ENCODE measurements at regions not wholly inside any gene's neighbourhood (a gene's known extent, or its start where the extent isn't known, plus 50 kb on each side); places are given as distances from the start of the nearest gene placed in this dataset.

- DNase-seq: no peak
These were observed 55.2 kb upstream of the TRIB2 start for GRCh38 chr2:12661489-12661888.

- DNase-seq: no peak
These were observed 53.3 kb upstream of the TRIB2 start for GRCh38 chr2:12663306-12664037.

DNA sequence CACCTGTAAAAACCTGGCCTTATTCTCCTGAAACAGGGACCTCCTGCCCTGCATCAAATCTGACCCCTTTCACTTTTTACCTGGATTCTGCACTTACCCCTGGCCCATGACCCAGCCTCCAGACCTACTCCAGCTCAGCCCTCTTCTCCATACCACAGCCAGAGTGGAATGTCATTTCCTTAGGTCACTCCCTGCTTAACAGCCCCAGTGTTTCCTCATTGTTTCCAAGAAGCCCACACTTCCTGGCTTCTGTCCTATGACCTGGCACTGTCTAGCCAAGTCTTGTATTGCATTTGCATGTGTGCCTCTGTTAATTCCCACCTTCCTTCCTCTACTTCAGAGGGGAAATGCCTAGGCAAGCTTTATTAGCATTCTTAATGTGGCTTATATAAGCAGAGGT is 51.4 kb upstream of the TRIB2 start:
- DNase-seq: no peak

DNA sequence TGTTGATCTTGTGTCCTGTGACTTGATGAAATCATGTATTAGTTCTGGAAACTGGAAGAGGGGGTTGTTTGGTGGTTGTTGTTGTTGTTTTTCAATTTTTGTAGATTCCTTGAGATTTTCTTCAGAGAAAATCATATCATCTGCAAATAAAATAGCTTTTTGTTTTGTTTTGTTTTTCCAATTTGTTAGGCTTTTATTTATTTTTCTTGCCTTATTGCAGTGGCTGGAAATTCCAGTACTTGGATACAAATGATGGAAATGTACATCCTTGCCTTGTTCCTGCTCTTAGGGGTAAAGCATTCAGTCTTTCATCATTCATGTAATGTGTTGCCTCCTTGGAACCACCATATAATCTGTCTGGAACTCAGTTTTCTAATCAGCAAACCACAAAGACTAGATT is 50.3 kb upstream of the TRIB2 start:
- DNase-seq: no peak

All from CD4-positive, alpha-beta T cell treated with Interleukin-15 for 1 hour (primary cell).